ENCODE measurements at regions not wholly inside any gene's neighbourhood (a gene's known extent, or its start where the extent isn't known, plus 50 kb on each side); places are given as distances from the start of the nearest gene placed in this dataset.
A peak's percentile ranks its signal among the peaks of the same experiment; 100 is the strongest.

GRCh38 chr9:108652851-108653250 lies 202.9 kb downstream of the ACTL7B start:
- Histone ChIP-seq H3K27ac (no peak overlapping the region), H3K9me3 (no peaks in the 10 kb centered on the region), H3K4me3 (no peak overlapping the region), H3K27me3 (no peaks in the 10 kb centered on the region), H3K36me3 (no peaks in the 10 kb centered on the region), H3K4me1 (no peaks in the 10 kb centered on the region)
- no peak for TF ChIP-seq POLR2A (IDR thresholded peaks at IDR 0.05)
- no peak for TF ChIP-seq POLR2AphosphoS5 (IDR thresholded peaks at IDR 0.05; ENCODE audit: insufficient read depth in 1 of 2, low read depth in 1 of 2)
- TF ChIP-seq CTCF (IDR thresholded peaks at IDR 0.05) = no peak
- DNase-seq (ENCODE audit: extremely low spot score in 2 of 2) = peak in 1 of 2 donors; percentile 27
- intact Hi-C loops (cut with DNase I) = no loop called here

- peak in 1 of 2 donors; percentile 32 for DNase-seq (ENCODE audit: extremely low spot score in 2 of 2)
- Histone ChIP-seq H3K36me3 (no peaks in the 10 kb centered on the region), H3K4me1 (no peaks in the 10 kb centered on the region), H3K27ac (no peak overlapping the region), H3K4me3 (no peak overlapping the region), H3K9me3 (no peaks in the 10 kb centered on the region), H3K27me3 (no peaks in the 10 kb centered on the region)
- no peak for TF ChIP-seq CTCF (IDR thresholded peaks at IDR 0.05)
- no peak for TF ChIP-seq POLR2A (IDR thresholded peaks at IDR 0.05)
- TF ChIP-seq POLR2AphosphoS5 (IDR thresholded peaks at IDR 0.05; ENCODE audit: insufficient read depth in 1 of 2, low read depth in 1 of 2) = no peak
- intact Hi-C loops (cut with DNase I) = no loop called here
Measured at GRCh38 chr9:108650826-108651225, 205.0 kb downstream of the ACTL7B start.

- Histone ChIP-seq H3K27ac (no peak overlapping the region), H3K9me3 (no peaks in the 10 kb centered on the region), H3K27me3 (no peaks in the 10 kb centered on the region), H3K4me3 (no peak overlapping the region), H3K36me3 (no peaks in the 10 kb centered on the region), H3K4me1 (no peaks in the 10 kb centered on the region)
- no peak for TF ChIP-seq POLR2AphosphoS5 (IDR thresholded peaks at IDR 0.05; ENCODE audit: insufficient read depth in 1 of 2, low read depth in 1 of 2)
- TF ChIP-seq CTCF (IDR thresholded peaks at IDR 0.05) = no peak
- TF ChIP-seq POLR2A (IDR thresholded peaks at IDR 0.05) = no peak
- peak in 1 of 2 donors; percentile 29 for DNase-seq (ENCODE audit: extremely low spot score in 2 of 2)
- intact Hi-C loops (cut with DNase I) = no loop called here
Measured at GRCh38 chr9:108645520-108645919, 210.3 kb downstream of the ACTL7B start.

- DNase-seq (ENCODE audit: extremely low spot score in 2 of 2) = peak in 1 of 2 donors; percentile 32
- Histone ChIP-seq H3K4me3 (no peak overlapping the region), H3K36me3 (no peaks in the 10 kb centered on the region), H3K4me1 (no peaks in the 10 kb centered on the region), H3K9me3 (no peaks in the 10 kb centered on the region), H3K27me3 (no peaks in the 10 kb centered on the region), H3K27ac (no peak overlapping the region)
- TF ChIP-seq POLR2AphosphoS5 (IDR thresholded peaks at IDR 0.05; ENCODE audit: insufficient read depth in 1 of 2, low read depth in 1 of 2) = no peak
- no peak for TF ChIP-seq POLR2A (IDR thresholded peaks at IDR 0.05)
- no peak for TF ChIP-seq CTCF (IDR thresholded peaks at IDR 0.05)
- intact Hi-C loops (cut with DNase I) = no loop called here
Measured at GRCh38 chr9:108643731-108644510, 211.9 kb downstream of the ACTL7B start.

DNA sequence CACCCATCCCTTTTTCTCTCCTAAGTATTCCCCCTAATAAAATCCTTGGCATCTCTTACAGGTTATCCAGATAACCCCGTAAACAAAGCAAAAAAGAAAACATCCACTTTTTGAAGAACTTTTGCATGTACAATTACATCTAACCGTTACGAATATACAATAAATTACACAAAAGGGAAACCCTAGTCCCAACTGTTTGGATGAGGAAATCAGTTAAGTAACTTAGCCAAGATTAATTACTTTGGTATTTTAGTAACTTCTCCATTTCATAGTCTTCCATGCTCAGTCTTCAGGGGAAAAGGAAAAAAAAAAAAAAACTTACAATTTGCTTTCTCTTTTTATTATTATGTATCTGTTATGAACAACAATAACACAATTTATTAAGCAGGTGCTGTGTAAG lies 212.9 kb downstream of the ACTL7B start:
- intact Hi-C loops (cut with DNase I) = no loop called here
- no peaks in the 10 kb centered on the region for H3K4me1 ChIP-seq
- no peak for TF ChIP-seq CTCF (IDR thresholded peaks at IDR 0.05)
- no peak for TF ChIP-seq POLR2AphosphoS5 (IDR thresholded peaks at IDR 0.05; ENCODE audit: insufficient read depth in 1 of 2, low read depth in 1 of 2)
- TF ChIP-seq POLR2A (IDR thresholded peaks at IDR 0.05) = no peak
- DNase-seq (ENCODE audit: extremely low spot score in 2 of 2) = no peak
- no peak overlapping the region for H3K4me3 ChIP-seq
- H3K9me3 ChIP-seq = no peaks in the 10 kb centered on the region
- no peak overlapping the region for H3K27ac ChIP-seq
- H3K27me3 ChIP-seq = no peaks in the 10 kb centered on the region
- H3K36me3 ChIP-seq = no peaks in the 10 kb centered on the region

Measured in vagina (tissue), 2 donors.